Stomach (tissue), 8 donors: ENCODE measurements at regions not wholly inside any gene's neighbourhood (a gene's known extent, or its start where the extent isn't known, plus 50 kb on each side); places are given as distances from the start of the nearest gene placed in this dataset.

ENCODE experiments used
- DNase-seq, 2 donors: peaks; one replicate each; pipeline versions ENCODE4 v3.0.0 to v3.0.0-alpha.2; 2013 to 2019
- H3K27ac ChIP-seq, 5 donors: fragments of 200-600 bp in 4 of 5; sonication (generic) in 4 of 5; one replicate each; pipeline ENCODE4 v1.5.1; 2013 to 2019; ENCODE audit warnings: mild to moderate bottlenecking in 1 of 5, moderate library complexity in 1 of 5
- H3K27me3 ChIP-seq, 3 donors: fragments of 200-600 bp; sonication (generic); one replicate each; pipeline ENCODE4 v1.5.1; 2017 to 2019; ENCODE audit warnings: mixed run types in 1 of 3
- H3K36me3 ChIP-seq, 4 donors: fragments of 200-600 bp; sonication (generic); 1 replicate in 3 of 4; 2 replicates in 1 of 4; pipeline ENCODE4 v1.5.1; 2016 to 2019
- H3K4me1 ChIP-seq, 4 donors: fragments of 200-600 bp; sonication (generic); one replicate each; pipeline ENCODE4 v1.5.1; 2016 to 2019
- H3K4me3 ChIP-seq, 4 donors: fragments of 200-600 bp; sonication (generic) in 3 of 4; one replicate each; pipeline ENCODE4 v1.5.1; 2016 to 2019; ENCODE audit warnings: mild to moderate bottlenecking in 1 of 4
- H3K9me3 ChIP-seq, 4 donors: fragments of 200-600 bp; sonication (generic); one replicate each; pipeline ENCODE4 v1.5.1; 2016 to 2019
- EP300 ChIP-seq: sonication (generic); formaldehyde crosslinking; IDR thresholded peaks from one replicate; pipeline ENCODE4 v1.6.1; 2017; ENCODE audit warnings: antibody characterized with exemption
- POLR2A ChIP-seq, 4 donors: fragments of 450-650 bp; IDR thresholded peaks; one replicate each; pipeline ENCODE4 v1.6.1; 2016; ENCODE audit warnings: antibody characterized with exemption in 4 of 4, control low read depth in 2 of 4, mild to moderate bottlenecking in 1 of 4, moderate library complexity in 1 of 4
- POLR2AphosphoS5 ChIP-seq, 3 donors: sonication (generic); formaldehyde crosslinking; IDR thresholded peaks; one replicate each; pipeline ENCODE4 v1.6.1; 2016; ENCODE audit warnings: antibody characterized with exemption in 3 of 3
- WGBS, 5 donors: extraction: QIAGEN DNeasy Blood & Tissue Kit in 3 of 5; methylation state at CpG; one replicate each; pipeline versions ENCODE4 v1.1.5 to v1.1.7; 2013 to 2018; 5-methylcytosine and 5-hydroxymethylcytosine counted together
- intact Hi-C: fragments of 100-400 bp; cut with DNase I; formaldehyde crosslinking; loops from one replicate; pipeline ENCODE4 v1.15.1; 2023; ENCODE audit warnings: low total_unique reads
- TF ChIP-seq, protein P1 (sequence below), 7 experiments: fragments of 450-650 bp in 4 of 7; fragments of 200-600 bp in 3 of 7; sonication (generic) in 3 of 7; IDR thresholded peaks; one replicate each; pipeline ENCODE4 v1.5.1; 2016 to 2019; ENCODE audit warnings: antibody characterized with exemption in 7 of 7, control low read depth in 2 of 7, mild to moderate bottlenecking in 1 of 7
- donor health status: healthy with polysubstance abuse.
- donor health status: Bipolar disorder and iron deficiency.
- donor health status: healthy.

DNA sequence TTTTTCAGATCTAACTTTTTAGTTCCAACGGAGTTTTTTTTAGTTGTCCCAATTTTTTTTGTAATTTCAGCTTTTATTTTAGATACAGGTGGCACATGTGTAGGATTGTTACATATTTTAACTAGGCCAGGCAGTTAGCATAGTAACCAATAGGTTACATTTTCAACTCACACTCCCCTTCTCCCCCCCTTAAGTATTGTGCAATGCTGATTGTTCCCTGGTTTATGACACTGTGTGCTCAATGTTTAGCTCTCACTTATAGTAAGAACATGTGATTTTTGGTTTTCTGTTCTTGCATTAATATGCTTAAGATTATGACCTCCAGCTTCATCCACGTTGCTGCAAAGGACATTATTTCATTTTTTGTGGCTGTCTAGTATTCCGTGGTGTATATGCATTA, 503.2 kb downstream of the CDH9 start:
- H3K9me3 ChIP-seq: peaks cover 0 to 3% (median 0%) of the 10 kb centered on the region in 4 donors
- H3K27me3 ChIP-seq: no peaks in the 10 kb centered on the region
- H3K4me3 ChIP-seq: no peak overlapping the region
- intact Hi-C loops: no loop called here
- no peaks in the 10 kb centered on the region for H3K4me1 ChIP-seq
- TF ChIP-seq POLR2AphosphoS5 (IDR thresholded peaks at IDR 0.05) (no peak), POLR2A (IDR thresholded peaks at IDR 0.05) (no peak), EP300 (no peak)
- TF ChIP-seq, protein P1, sequence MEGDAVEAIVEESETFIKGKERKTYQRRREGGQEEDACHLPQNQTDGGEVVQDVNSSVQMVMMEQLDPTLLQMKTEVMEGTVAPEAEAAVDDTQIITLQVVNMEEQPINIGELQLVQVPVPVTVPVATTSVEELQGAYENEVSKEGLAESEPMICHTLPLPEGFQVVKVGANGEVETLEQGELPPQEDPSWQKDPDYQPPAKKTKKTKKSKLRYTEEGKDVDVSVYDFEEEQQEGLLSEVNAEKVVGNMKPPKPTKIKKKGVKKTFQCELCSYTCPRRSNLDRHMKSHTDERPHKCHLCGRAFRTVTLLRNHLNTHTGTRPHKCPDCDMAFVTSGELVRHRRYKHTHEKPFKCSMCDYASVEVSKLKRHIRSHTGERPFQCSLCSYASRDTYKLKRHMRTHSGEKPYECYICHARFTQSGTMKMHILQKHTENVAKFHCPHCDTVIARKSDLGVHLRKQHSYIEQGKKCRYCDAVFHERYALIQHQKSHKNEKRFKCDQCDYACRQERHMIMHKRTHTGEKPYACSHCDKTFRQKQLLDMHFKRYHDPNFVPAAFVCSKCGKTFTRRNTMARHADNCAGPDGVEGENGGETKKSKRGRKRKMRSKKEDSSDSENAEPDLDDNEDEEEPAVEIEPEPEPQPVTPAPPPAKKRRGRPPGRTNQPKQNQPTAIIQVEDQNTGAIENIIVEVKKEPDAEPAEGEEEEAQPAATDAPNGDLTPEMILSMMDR (IDR thresholded peaks at IDR 0.05): no peak
- no peak for DNase-seq
- WGBS, 5 donors: 44 to 54% (median 47%) methylated on average over 3 of the region's 3 CpGs
- no peaks in the 10 kb centered on the region for H3K36me3 ChIP-seq
- H3K27ac ChIP-seq: no peak overlapping the region

DNA sequence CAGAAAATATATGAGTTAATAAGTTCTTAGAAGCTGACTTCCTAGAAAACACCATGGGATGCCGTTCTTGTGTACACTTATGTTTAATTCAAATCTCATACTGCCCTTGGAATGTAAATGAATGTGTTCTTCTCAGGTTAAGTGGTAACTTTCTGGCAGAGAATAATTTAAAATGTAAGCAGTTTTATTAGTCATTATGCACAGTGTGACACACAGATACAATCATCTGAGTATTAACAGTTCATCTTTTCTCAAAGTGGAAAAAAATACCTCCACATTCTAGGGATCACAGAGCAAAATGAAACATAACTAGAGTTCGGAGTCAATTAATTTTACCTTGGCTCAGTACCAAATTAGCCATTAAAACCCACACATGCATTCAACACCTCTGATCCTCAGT, 508.1 kb downstream of the CDH9 start:
- intact Hi-C loops: no loop called here
- H3K4me3 ChIP-seq: no peak overlapping the region
- no peaks in the 10 kb centered on the region for H3K4me1 ChIP-seq
- TF ChIP-seq EP300: no peak
- no peak for TF ChIP-seq POLR2A (IDR thresholded peaks at IDR 0.05)
- TF ChIP-seq, protein P1 (IDR thresholded peaks at IDR 0.05): no peak
- no peak for TF ChIP-seq POLR2AphosphoS5 (IDR thresholded peaks at IDR 0.05)
- H3K27me3 ChIP-seq: no peaks in the 10 kb centered on the region
- no peak overlapping the region for H3K27ac ChIP-seq
- H3K9me3 ChIP-seq: peaks cover 0 to 3% (median 1%) of the 10 kb centered on the region in 4 donors
- 56 to 68% (median 65%) methylated on average over 2 of the region's 2 CpGs for WGBS, 5 donors
- DNase-seq: no peak
- no peaks in the 10 kb centered on the region for H3K36me3 ChIP-seq

DNA sequence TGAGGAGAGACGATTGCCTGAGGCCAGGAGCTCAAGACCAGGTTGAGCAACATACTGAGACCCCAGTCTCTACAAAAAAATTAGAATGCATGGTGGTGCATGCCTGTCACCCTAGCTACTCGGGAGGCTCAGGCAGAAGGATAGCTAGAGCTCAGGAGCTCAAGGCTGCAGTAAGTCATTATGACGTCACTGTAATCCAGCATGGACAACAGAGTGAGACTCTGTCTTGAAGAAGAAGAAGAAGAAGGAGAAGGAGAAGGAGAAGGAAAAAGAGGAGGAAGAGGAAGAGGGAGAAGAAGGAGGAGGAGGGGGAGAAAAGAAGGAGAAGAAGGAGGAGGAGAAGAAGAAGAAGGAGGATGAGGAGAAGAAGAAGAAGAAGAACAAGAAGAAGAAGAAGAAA, 519.1 kb downstream of the CDH9 start:
- WGBS, 5 donors: 48 to 64% (median 58%) methylated on average over 3 of the region's 3 CpGs
- H3K36me3 ChIP-seq: no peaks in the 10 kb centered on the region
- peaks cover 0 to 10% (median 2%) of the 10 kb centered on the region in 4 donors for H3K9me3 ChIP-seq
- H3K27me3 ChIP-seq: no peaks in the 10 kb centered on the region
- no peak overlapping the region for H3K4me3 ChIP-seq
- H3K27ac ChIP-seq: no peak overlapping the region
- no peaks in the 10 kb centered on the region for H3K4me1 ChIP-seq
- intact Hi-C loops: no loop called here
- TF ChIP-seq, protein P1 (IDR thresholded peaks at IDR 0.05): no peak
- TF ChIP-seq POLR2A (IDR thresholded peaks at IDR 0.05) (no peak), EP300 (no peak), POLR2AphosphoS5 (IDR thresholded peaks at IDR 0.05) (no peak)
- DNase-seq: no peak

DNA sequence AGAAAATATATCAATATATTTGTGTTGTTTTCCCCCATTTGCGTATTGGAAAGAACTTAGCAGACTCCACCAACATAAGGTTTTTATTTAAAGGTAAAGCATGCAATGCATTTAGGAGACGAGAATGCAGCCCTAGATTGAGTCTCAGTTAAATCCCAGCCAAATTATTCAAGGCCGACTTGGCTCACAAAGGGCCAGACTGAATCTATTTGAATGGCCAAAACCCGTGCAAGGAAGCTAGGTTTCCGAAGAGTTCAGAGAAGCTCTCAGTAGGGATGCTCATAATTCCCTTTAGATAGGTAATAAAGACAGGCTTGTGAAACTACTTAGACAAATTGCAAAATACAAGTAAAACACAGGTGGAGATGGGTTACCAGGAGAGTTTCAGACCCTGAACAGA, 520.3 kb downstream of the CDH9 start:
- TF ChIP-seq POLR2A (IDR thresholded peaks at IDR 0.05) (no peak), EP300 (no peak)
- TF ChIP-seq, protein P1 (IDR thresholded peaks at IDR 0.05): no peak
- Histone ChIP-seq H3K36me3 (no peaks in the 10 kb centered on the region), H3K27ac (no peak overlapping the region), H3K9me3 (peaks cover 0 to 4% (median 0%) of the 10 kb centered on the region in 4 donors), H3K4me3 (no peak overlapping the region), H3K4me1 (no peaks in the 10 kb centered on the region), H3K27me3 (no peaks in the 10 kb centered on the region)
- intact Hi-C loops: no loop called here
- 79 to 89% (median 84%) methylated on average over 5 of the region's 5 CpGs for WGBS, 5 donors
- no peak for DNase-seq
